ENCODE measurements at regions not wholly inside any gene's neighbourhood (a gene's known extent, or its start where the extent isn't known, plus 50 kb on each side); places are given as distances from the start of the nearest gene placed in this dataset.

DNA sequence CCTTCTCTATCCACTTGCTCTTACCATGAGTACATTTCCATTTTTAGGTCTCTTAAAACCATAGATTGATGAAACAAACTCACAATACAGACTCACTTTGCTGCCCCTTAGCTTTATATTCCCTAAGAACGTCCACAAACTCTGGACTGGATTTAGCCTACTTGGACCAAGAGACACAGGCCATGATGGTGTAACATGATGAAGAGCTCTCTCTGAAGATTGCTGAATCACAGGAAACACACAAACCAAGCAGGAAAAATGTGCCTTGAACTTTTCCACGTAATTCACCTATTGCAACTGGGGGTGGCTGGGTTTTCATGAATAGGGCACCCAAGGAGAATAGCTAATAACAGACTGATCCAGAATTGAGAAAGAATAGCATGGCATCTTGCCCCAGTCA, 201.7 kb upstream of the RBBP8 start:
- H3K27me3 ChIP-seq (ENCODE audit: control insufficient read depth in 5 of 5, insufficient read depth in 4 of 5, low read length in 5 of 5) = no peaks in the 10 kb centered on the region

GRCh38 chr18:22734105-22734661, 198.9 kb upstream of the RBBP8 start:
- Histone ChIP-seq H3K4me3 (ENCODE audit: low read depth in 1 of 5, low read length in 5 of 5) (no peak overlapping the region), H3K27me3 (ENCODE audit: control insufficient read depth in 5 of 5, insufficient read depth in 4 of 5, low read length in 5 of 5) (no peaks in the 10 kb centered on the region)

More for the DNA sequence above, 201.7 kb upstream of the RBBP8 start:
- Histone ChIP-seq H3K36me3 (ENCODE audit: control insufficient read depth in 5 of 5, insufficient read depth in 5 of 5, low read length in 5 of 5) (no peaks in the 10 kb centered on the region), H3K4me3 (ENCODE audit: low read depth in 1 of 5, low read length in 5 of 5) (no peak overlapping the region), H3K9ac (ENCODE audit: low read length in 5 of 5) (no peak overlapping the region), H3K4me1 (ENCODE audit: control insufficient read depth in 5 of 5, insufficient read depth in 5 of 5, low read length in 5 of 5) (no peaks in the 10 kb centered on the region), H3K27ac (ENCODE audit: low read depth, low read length) (no peak overlapping the region), H3K9me3 (ENCODE audit: control insufficient read depth in 5 of 5, low read length in 5 of 5) (no peaks in the 10 kb centered on the region)

DNA sequence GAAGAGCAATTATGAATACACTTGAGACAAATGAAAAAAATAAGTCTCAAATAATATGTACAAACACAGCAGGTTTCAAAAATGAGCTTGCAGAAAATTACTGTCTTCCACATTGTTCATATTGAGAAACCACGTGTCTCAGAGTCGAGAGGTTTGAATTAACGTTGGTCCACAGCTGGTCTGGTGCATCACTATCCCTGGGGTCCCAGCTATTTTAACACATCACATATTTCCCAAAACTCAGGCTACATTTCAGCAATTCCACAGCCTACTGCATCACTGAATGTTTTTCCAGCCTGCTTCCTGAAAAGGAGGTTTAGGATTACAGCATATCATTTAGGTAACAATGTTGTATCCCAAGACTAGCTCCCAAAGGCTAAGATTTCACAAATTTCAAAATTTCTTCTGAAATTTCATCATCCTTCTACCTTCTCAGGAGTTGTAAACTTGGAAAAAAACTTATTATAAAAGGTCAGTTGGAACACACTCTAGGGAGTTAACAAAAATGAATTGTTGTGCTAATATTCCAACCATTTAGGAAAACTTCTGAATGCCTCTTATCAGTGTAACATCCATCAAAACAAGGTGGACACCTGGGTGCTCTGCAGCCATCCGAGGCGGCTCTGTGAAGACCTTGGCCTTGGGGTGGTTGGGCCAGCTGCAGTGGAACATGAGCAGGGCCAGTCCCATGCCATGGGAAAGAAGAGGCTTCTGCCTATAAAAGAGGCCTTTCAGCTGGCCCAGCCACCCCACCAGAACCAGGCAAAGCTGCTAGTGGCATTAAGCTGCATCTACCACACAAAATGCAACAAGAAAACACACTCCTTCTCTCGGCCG, 198.1 kb upstream of the RBBP8 start:
- Histone ChIP-seq H3K27ac (ENCODE audit: low read depth, low read length) (no peak overlapping the region), H3K27me3 (ENCODE audit: control insufficient read depth in 5 of 5, insufficient read depth in 4 of 5, low read length in 5 of 5) (no peaks in the 10 kb centered on the region), H3K9me3 (ENCODE audit: control insufficient read depth in 5 of 5, low read length in 5 of 5) (no peaks in the 10 kb centered on the region), H3K9ac (ENCODE audit: low read length in 5 of 5) (no peak overlapping the region), H3K36me3 (ENCODE audit: control insufficient read depth in 5 of 5, insufficient read depth in 5 of 5, low read length in 5 of 5) (no peaks in the 10 kb centered on the region), H3K4me1 (ENCODE audit: control insufficient read depth in 5 of 5, insufficient read depth in 5 of 5, low read length in 5 of 5) (no peaks in the 10 kb centered on the region), H3K4me3 (ENCODE audit: low read depth in 1 of 5, low read length in 5 of 5) (no peak overlapping the region)

More at GRCh38 chr18:22734105-22734661, 198.9 kb upstream of the RBBP8 start:
- no peak overlapping the region for H3K9ac ChIP-seq (ENCODE audit: low read length in 5 of 5)
- H3K4me1 ChIP-seq (ENCODE audit: control insufficient read depth in 5 of 5, insufficient read depth in 5 of 5, low read length in 5 of 5) = no peaks in the 10 kb centered on the region
- H3K36me3 ChIP-seq (ENCODE audit: control insufficient read depth in 5 of 5, insufficient read depth in 5 of 5, low read length in 5 of 5) = no peaks in the 10 kb centered on the region
- H3K27ac ChIP-seq (ENCODE audit: low read depth, low read length) = no peak overlapping the region
- no peaks in the 10 kb centered on the region for H3K9me3 ChIP-seq (ENCODE audit: control insufficient read depth in 5 of 5, low read length in 5 of 5)

GRCh38 chr18:22737054-22737453, 196.1 kb upstream of the RBBP8 start:
- H3K4me3 ChIP-seq (ENCODE audit: low read depth in 1 of 5, low read length in 5 of 5) = no peak overlapping the region
- H3K9me3 ChIP-seq (ENCODE audit: control insufficient read depth in 5 of 5, low read length in 5 of 5) = no peaks in the 10 kb centered on the region
- no peak overlapping the region for H3K27ac ChIP-seq (ENCODE audit: low read depth, low read length)
- H3K9ac ChIP-seq (ENCODE audit: low read length in 5 of 5) = no peak overlapping the region
- H3K36me3 ChIP-seq (ENCODE audit: control insufficient read depth in 5 of 5, insufficient read depth in 5 of 5, low read length in 5 of 5) = no peaks in the 10 kb centered on the region
- H3K27me3 ChIP-seq (ENCODE audit: control insufficient read depth in 5 of 5, insufficient read depth in 4 of 5, low read length in 5 of 5) = no peaks in the 10 kb centered on the region
- no peaks in the 10 kb centered on the region for H3K4me1 ChIP-seq (ENCODE audit: control insufficient read depth in 5 of 5, insufficient read depth in 5 of 5, low read length in 5 of 5)

DNA sequence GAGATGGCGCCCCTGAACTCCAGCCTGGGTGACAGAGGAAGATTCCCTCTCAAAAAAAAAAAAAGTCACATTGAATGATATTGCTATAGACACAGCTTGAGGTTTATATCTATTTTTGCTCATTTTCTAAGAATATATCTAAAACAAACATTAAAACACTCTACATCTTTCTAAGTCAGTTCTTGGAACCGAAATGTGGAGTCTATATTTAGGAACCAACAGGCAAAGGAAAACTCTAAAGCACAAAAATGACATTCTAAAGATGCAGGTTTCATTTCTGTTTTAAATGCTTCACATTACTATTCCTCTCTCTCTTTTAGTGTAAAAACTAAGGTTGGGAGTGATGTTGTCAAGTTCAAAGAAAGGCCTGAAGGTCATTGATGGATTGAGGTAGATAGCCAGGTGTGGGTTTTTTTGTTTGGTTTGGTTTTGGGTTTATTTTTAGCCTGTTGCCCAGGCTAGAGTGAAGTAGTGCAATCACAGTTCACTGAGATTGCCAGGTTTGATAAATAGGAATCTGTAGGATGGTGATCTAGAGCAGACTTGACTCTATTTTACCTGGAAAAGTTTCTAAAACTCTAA, 194.0 kb upstream of the RBBP8 start:
- Histone ChIP-seq H3K27ac (ENCODE audit: low read depth, low read length) (no peak overlapping the region), H3K9me3 (ENCODE audit: control insufficient read depth in 5 of 5, low read length in 5 of 5) (no peaks in the 10 kb centered on the region), H3K4me1 (ENCODE audit: control insufficient read depth in 5 of 5, insufficient read depth in 5 of 5, low read length in 5 of 5) (no peaks in the 10 kb centered on the region)

DNA sequence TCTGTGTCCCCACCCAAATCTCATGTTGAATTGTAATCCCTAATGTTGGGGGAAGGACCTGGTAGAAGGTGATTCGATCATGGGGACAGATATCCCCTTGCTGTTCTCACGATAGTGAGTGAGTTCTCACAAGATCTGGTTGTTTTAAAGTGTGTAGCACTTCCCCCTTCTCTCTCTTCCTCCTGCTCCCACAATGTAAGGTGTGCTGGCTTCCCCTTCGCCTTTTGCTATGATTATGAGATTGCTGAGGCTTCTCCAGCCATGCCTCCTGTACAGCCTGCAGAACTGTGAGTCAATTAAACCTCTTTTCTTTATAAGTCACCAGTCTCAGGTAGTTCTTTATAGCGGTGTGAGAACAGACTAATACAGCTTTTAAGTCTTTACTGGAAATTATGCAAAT, 193.3 kb upstream of the RBBP8 start:
- Histone ChIP-seq H3K4me1 (ENCODE audit: control insufficient read depth in 5 of 5, insufficient read depth in 5 of 5, low read length in 5 of 5) (no peaks in the 10 kb centered on the region), H3K9me3 (ENCODE audit: control insufficient read depth in 5 of 5, low read length in 5 of 5) (no peaks in the 10 kb centered on the region), H3K27ac (ENCODE audit: low read depth, low read length) (no peak overlapping the region), H3K4me3 (ENCODE audit: low read depth in 1 of 5, low read length in 5 of 5) (no peak overlapping the region), H3K27me3 (ENCODE audit: control insufficient read depth in 5 of 5, insufficient read depth in 4 of 5, low read length in 5 of 5) (no peaks in the 10 kb centered on the region), H3K9ac (ENCODE audit: low read length in 5 of 5) (no peak overlapping the region), H3K36me3 (ENCODE audit: control insufficient read depth in 5 of 5, insufficient read depth in 5 of 5, low read length in 5 of 5) (no peaks in the 10 kb centered on the region)

More for the DNA sequence above, 194.0 kb upstream of the RBBP8 start:
- Histone ChIP-seq H3K9ac (ENCODE audit: low read length in 5 of 5) (no peak overlapping the region), H3K27me3 (ENCODE audit: control insufficient read depth in 5 of 5, insufficient read depth in 4 of 5, low read length in 5 of 5) (no peaks in the 10 kb centered on the region), H3K4me3 (ENCODE audit: low read depth in 1 of 5, low read length in 5 of 5) (no peak overlapping the region), H3K36me3 (ENCODE audit: control insufficient read depth in 5 of 5, insufficient read depth in 5 of 5, low read length in 5 of 5) (no peaks in the 10 kb centered on the region)

DNA sequence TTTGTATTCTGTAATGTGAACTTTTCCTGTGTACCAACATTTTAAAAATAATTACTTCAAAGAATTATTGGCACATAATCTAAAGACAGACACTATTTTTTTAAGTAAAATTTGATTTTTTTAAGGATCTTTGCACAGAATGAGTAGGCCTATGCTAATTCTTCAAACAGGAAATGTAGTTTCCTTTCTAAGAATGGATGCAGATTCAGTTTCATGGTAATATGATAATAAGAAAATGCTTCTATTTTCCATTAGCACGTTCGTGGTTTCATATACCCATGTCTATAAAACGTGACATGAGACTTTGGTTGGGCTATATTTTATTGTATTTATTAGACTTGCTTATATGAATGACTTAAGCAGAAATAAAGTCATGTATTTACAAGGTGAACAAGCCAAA, 191.8 kb upstream of the RBBP8 start:
- H3K9me3 ChIP-seq (ENCODE audit: control insufficient read depth in 5 of 5, low read length in 5 of 5) = no peaks in the 10 kb centered on the region
- no peak overlapping the region for H3K9ac ChIP-seq (ENCODE audit: low read length in 5 of 5)
- no peak overlapping the region for H3K4me3 ChIP-seq (ENCODE audit: low read depth in 1 of 5, low read length in 5 of 5)
- H3K27me3 ChIP-seq (ENCODE audit: control insufficient read depth in 5 of 5, insufficient read depth in 4 of 5, low read length in 5 of 5) = no peaks in the 10 kb centered on the region
- no peaks in the 10 kb centered on the region for H3K4me1 ChIP-seq (ENCODE audit: control insufficient read depth in 5 of 5, insufficient read depth in 5 of 5, low read length in 5 of 5)
- no peak overlapping the region for H3K27ac ChIP-seq (ENCODE audit: low read depth, low read length)
- no peaks in the 10 kb centered on the region for H3K36me3 ChIP-seq (ENCODE audit: control insufficient read depth in 5 of 5, insufficient read depth in 5 of 5, low read length in 5 of 5)

- Histone ChIP-seq H3K4me1 (ENCODE audit: control insufficient read depth in 5 of 5, insufficient read depth in 5 of 5, low read length in 5 of 5) (no peaks in the 10 kb centered on the region), H3K4me3 (ENCODE audit: low read depth in 1 of 5, low read length in 5 of 5) (no peak overlapping the region), H3K9ac (ENCODE audit: low read length in 5 of 5) (no peak overlapping the region), H3K36me3 (ENCODE audit: control insufficient read depth in 5 of 5, insufficient read depth in 5 of 5, low read length in 5 of 5) (no peaks in the 10 kb centered on the region), H3K9me3 (ENCODE audit: control insufficient read depth in 5 of 5, low read length in 5 of 5) (no peaks in the 10 kb centered on the region), H3K27me3 (ENCODE audit: control insufficient read depth in 5 of 5, insufficient read depth in 4 of 5, low read length in 5 of 5) (no peaks in the 10 kb centered on the region), H3K27ac (ENCODE audit: low read depth, low read length) (no peak overlapping the region)
Measured at GRCh38 chr18:22742409-22742808, 190.7 kb upstream of the RBBP8 start.

- Histone ChIP-seq H3K9ac (ENCODE audit: low read length in 5 of 5) (no peak overlapping the region), H3K4me1 (ENCODE audit: control insufficient read depth in 5 of 5, insufficient read depth in 5 of 5, low read length in 5 of 5) (no peaks in the 10 kb centered on the region), H3K9me3 (ENCODE audit: control insufficient read depth in 5 of 5, low read length in 5 of 5) (no peaks in the 10 kb centered on the region), H3K27ac (ENCODE audit: low read depth, low read length) (no peak overlapping the region), H3K27me3 (ENCODE audit: control insufficient read depth in 5 of 5, insufficient read depth in 4 of 5, low read length in 5 of 5) (no peaks in the 10 kb centered on the region), H3K4me3 (ENCODE audit: low read depth in 1 of 5, low read length in 5 of 5) (no peak overlapping the region), H3K36me3 (ENCODE audit: control insufficient read depth in 5 of 5, insufficient read depth in 5 of 5, low read length in 5 of 5) (no peaks in the 10 kb centered on the region)
Measured at GRCh38 chr18:22745966-22746365, 187.2 kb upstream of the RBBP8 start.

GRCh38 chr18:22752014-22752413, 181.1 kb upstream of the RBBP8 start:
- no peaks in the 10 kb centered on the region for H3K9me3 ChIP-seq (ENCODE audit: control insufficient read depth in 5 of 5, low read length in 5 of 5)
- H3K27ac ChIP-seq (ENCODE audit: low read depth, low read length) = no peak overlapping the region
- no peaks in the 10 kb centered on the region for H3K36me3 ChIP-seq (ENCODE audit: control insufficient read depth in 5 of 5, insufficient read depth in 5 of 5, low read length in 5 of 5)
- no peak overlapping the region for H3K4me3 ChIP-seq (ENCODE audit: low read depth in 1 of 5, low read length in 5 of 5)
- no peaks in the 10 kb centered on the region for H3K27me3 ChIP-seq (ENCODE audit: control insufficient read depth in 5 of 5, insufficient read depth in 4 of 5, low read length in 5 of 5)
- H3K9ac ChIP-seq (ENCODE audit: low read length in 5 of 5) = no peak overlapping the region
- H3K4me1 ChIP-seq (ENCODE audit: control insufficient read depth in 5 of 5, insufficient read depth in 5 of 5, low read length in 5 of 5) = no peaks in the 10 kb centered on the region
